GM23248 (cell line): ENCODE measurements at regions not wholly inside any gene's neighbourhood (a gene's known extent, or its start where the extent isn't known, plus 50 kb on each side); places are given as distances from the start of the nearest gene placed in this dataset.

Experiments
- DNase-seq: peaks from one replicate; pipeline ENCODE4 v3.0.0-alpha.2; 2015
- H2AFZ ChIP-seq: fragments of 200-600 bp; sonication (generic); 2 replicates; pipeline ENCODE4 v1.6.1; 2016; ENCODE audit warnings: antibody characterized with exemption
- H3F3A ChIP-seq: fragments of 200-600 bp; sonication (generic); 2 replicates; pipeline ENCODE4 v1.6.1; 2016; ENCODE audit warnings: mild to moderate bottlenecking, antibody characterized with exemption, mixed run types; ENCODE audit not compliant: insufficient read depth
- H3K27ac ChIP-seq: fragments of 200-600 bp; sonication (generic); 2 replicates; pipeline ENCODE4 v1.5.1; 2016; ENCODE audit warnings: mild to moderate bottlenecking
- H3K27me3 ChIP-seq: fragments of 200-600 bp; sonication (generic); replicated peaks from 2 replicates; pipeline ENCODE4 v1.6.1; 2016; ENCODE audit warnings: mild to moderate bottlenecking; ENCODE audit not compliant: insufficient read depth
- H3K36me3 ChIP-seq: fragments of 200-600 bp; sonication (generic); 2 replicates; pipeline ENCODE4 v1.6.1; 2016; ENCODE audit warnings: low read depth, mild to moderate bottlenecking
- H3K4me1 ChIP-seq: fragments of 200-600 bp; sonication (generic); 2 replicates; pipeline ENCODE4 v1.6.1; 2016; ENCODE audit warnings: mild to moderate bottlenecking; ENCODE audit not compliant: insufficient read depth
- H3K4me2 ChIP-seq: fragments of 200-600 bp; sonication (generic); one replicate; pipeline ENCODE4 v1.6.1; 2016; ENCODE audit warnings: mild to moderate bottlenecking; ENCODE audit not compliant: unreplicated experiment
- H3K4me3 ChIP-seq: fragments of 200-600 bp; sonication (generic); 2 replicates; pipeline ENCODE4 v1.5.1; 2016; ENCODE audit warnings: mild to moderate bottlenecking
- H3K79me2 ChIP-seq: fragments of 200-600 bp; sonication (generic); 2 replicates; pipeline ENCODE4 v1.6.1; 2016; ENCODE audit warnings: mild to moderate bottlenecking; ENCODE audit not compliant: insufficient read depth
- H3K9ac ChIP-seq: fragments of 200-600 bp; sonication (generic); 2 replicates; pipeline ENCODE4 v1.6.1; 2016; ENCODE audit warnings: mild to moderate bottlenecking
- H3K9me2 ChIP-seq: fragments of 200-600 bp; sonication (generic); 2 replicates; pipeline ENCODE4 v1.6.1; 2016; ENCODE audit warnings: mixed run types, mild to moderate bottlenecking, moderate library complexity; ENCODE audit not compliant: insufficient read depth
- H3K9me3 ChIP-seq: fragments of 200-600 bp; sonication (generic); one replicate; pipeline ENCODE4 v1.6.1; 2017; ENCODE audit warnings: low read depth
- H4K20me1 ChIP-seq: fragments of 200-600 bp; sonication (generic); 2 replicates; pipeline ENCODE4 v1.6.0; 2016; ENCODE audit not compliant: insufficient read depth
- EZH2 ChIP-seq: fragments of 200-600 bp; sonication (generic); IDR thresholded peaks from 2 replicates; pipeline ENCODE4 v1.6.1; 2018; ENCODE audit warnings: antibody characterized with exemption, mild to moderate bottlenecking; ENCODE audit not compliant: insufficient read depth, poor library complexity, severe bottlenecking
- EZH2phosphoT487 ChIP-seq: fragments of 200-600 bp; sonication (generic); IDR thresholded peaks from 2 replicates; pipeline ENCODE4 v1.6.1; 2018; ENCODE audit warnings: antibody characterized with exemption, moderate library complexity, mild to moderate bottlenecking, low read depth; ENCODE audit not compliant: insufficient read depth
- WGBS, 2 experiments: methylation state at CpG; one replicate each; pipeline ENCODE4 v1.1.6; 2015 to 2017; ENCODE audit warnings: low lambda C conversion rate in 2 of 2, low coverage in 1 of 2; ENCODE audit errors: missing lambda C conversion rate in 2 of 2; 5-methylcytosine and 5-hydroxymethylcytosine counted together
- in situ Hi-C: fragments of 300-500 bp; cut with MboI; formaldehyde crosslinking; loops from 2 replicates; pipeline ENCODE4 v1.15.0; 2020

DNA sequence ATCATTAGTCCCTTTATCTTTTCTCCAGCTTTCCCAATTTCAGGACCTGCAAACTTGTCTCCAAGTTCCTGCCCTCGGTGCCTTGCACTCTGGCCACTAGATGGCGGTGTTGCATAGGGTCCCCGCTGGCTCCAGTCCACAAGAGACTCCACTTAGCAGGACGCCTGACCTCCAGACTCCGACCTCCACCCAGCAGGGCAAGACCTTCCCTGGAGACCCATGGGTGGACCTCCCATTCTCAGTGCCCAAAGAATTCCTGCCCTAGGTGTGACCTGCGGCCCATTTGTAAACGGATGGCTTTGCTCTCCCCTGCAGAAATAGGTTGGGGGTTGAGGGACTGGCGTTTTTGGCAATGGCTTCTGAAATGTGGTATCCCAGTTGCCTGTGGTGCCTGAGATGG, 82.6 kb downstream of the LSM3 start:
- peak; percentile 77 for DNase-seq
- Histone ChIP-seq H3K27ac (no peak overlapping the region), H3K9me2 (no peaks in the 10 kb centered on the region), H3K79me2 (no peaks in the 10 kb centered on the region), H3K9me3 (no peaks in the 10 kb centered on the region), H3K27me3 (no peaks in the 10 kb centered on the region), H3F3A (no peaks in the 10 kb centered on the region), H3K4me3 (no peak overlapping the region), H3K4me1 (peaks cover 7% of the 10 kb centered on the region), H3K36me3 (no peaks in the 10 kb centered on the region), H3K9ac (no peak overlapping the region), H2AFZ (no peak overlapping the region), H3K4me2 (no peak overlapping the region), H4K20me1 (no peaks in the 10 kb centered on the region)
- 23 to 28% methylated on average over 8 of the region's 8 CpGs for WGBS, 2 experiments
- in situ Hi-C loops, result loop anchor here (5.0 kb wide), 1 partner anchor 201 kb away; no protein-coding TSS in a partner anchor
- TF ChIP-seq EZH2phosphoT487, result no peak
- no peak for TF ChIP-seq EZH2

DNA sequence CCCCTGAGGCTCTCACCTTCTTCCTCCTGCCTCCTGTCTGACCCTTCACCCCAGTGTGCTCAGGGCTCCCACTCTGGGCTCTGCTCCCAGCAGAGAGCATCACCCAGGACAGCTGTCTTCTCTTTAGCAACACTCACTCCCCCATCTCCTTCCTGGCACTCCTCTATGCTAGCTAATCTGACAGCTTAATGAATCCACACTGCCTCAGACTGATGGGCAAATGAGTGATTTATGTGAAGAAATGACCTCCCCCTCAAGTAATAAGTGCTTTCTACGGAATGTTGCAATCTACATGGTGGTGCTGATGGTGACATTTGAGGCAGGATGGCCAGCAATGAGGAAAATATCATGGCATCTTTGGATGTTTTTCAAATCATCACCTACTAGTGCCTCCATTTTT, 83.6 kb downstream of the LSM3 start:
- 66 to 76% methylated on average over 1 of the region's 1 CpG for WGBS, 2 experiments
- Histone ChIP-seq H3K4me3 (no peak overlapping the region), H3K79me2 (no peaks in the 10 kb centered on the region), H3K27me3 (no peaks in the 10 kb centered on the region), H3K36me3 (no peaks in the 10 kb centered on the region), H2AFZ (no peak overlapping the region), H3K27ac (no peak overlapping the region), H3K9me3 (no peaks in the 10 kb centered on the region), H3K4me1 (peaks cover 13% of the 10 kb centered on the region), H3F3A (no peaks in the 10 kb centered on the region), H4K20me1 (no peaks in the 10 kb centered on the region), H3K9ac (no peak overlapping the region), H3K4me2 (no peak overlapping the region), H3K9me2 (no peaks in the 10 kb centered on the region)
- DNase-seq, result no peak
- in situ Hi-C loops, result loop anchor here (5.0 kb wide), 1 partner anchor 200 kb away; no protein-coding TSS in a partner anchor
- TF ChIP-seq EZH2phosphoT487 (no peak), EZH2 (no peak)

DNA sequence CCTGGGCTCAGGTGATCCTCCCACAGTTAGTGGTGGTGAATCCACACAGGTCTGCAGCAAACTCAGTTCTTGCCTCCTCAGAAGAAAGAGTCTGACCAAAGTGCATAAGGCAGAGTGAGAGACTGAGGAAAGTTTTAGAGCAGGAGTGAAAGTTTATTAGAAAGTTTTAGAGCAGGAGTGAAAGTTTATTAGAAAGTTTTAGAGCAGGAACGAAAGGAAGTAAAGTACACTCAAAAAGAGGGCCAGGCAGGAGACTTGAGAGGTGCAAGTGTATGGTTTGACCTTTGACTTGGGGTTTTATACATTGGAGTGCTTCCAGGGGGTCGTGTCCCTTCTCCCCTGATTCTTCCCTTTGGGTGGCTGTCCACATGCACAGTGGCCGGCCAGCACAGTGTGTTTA, 84.2 kb downstream of the LSM3 start:
- no peaks in the 10 kb centered on the region for H3K79me2 ChIP-seq
- H3K4me1 ChIP-seq, result peaks cover 13% of the 10 kb centered on the region
- no peak overlapping the region for H3K9ac ChIP-seq
- H3K9me2 ChIP-seq, result no peaks in the 10 kb centered on the region
- TF ChIP-seq EZH2 (no peak), EZH2phosphoT487 (no peak)
- in situ Hi-C loops, result loop anchor here (5.0 kb wide), 1 partner anchor 199 kb away; no protein-coding TSS in a partner anchor
- no peaks in the 10 kb centered on the region for H4K20me1 ChIP-seq
- no peaks in the 10 kb centered on the region for H3F3A ChIP-seq
- no peaks in the 10 kb centered on the region for H3K9me3 ChIP-seq
- H3K27me3 ChIP-seq, result no peaks in the 10 kb centered on the region
- DNase-seq, result no peak
- WGBS, 2 experiments, result 61% methylated on average over 3 of the region's 3 CpGs
- H3K4me2 ChIP-seq, result no peak overlapping the region
- no peak overlapping the region for H2AFZ ChIP-seq
- no peaks in the 10 kb centered on the region for H3K36me3 ChIP-seq
- no peak overlapping the region for H3K27ac ChIP-seq
- no peak overlapping the region for H3K4me3 ChIP-seq

DNA sequence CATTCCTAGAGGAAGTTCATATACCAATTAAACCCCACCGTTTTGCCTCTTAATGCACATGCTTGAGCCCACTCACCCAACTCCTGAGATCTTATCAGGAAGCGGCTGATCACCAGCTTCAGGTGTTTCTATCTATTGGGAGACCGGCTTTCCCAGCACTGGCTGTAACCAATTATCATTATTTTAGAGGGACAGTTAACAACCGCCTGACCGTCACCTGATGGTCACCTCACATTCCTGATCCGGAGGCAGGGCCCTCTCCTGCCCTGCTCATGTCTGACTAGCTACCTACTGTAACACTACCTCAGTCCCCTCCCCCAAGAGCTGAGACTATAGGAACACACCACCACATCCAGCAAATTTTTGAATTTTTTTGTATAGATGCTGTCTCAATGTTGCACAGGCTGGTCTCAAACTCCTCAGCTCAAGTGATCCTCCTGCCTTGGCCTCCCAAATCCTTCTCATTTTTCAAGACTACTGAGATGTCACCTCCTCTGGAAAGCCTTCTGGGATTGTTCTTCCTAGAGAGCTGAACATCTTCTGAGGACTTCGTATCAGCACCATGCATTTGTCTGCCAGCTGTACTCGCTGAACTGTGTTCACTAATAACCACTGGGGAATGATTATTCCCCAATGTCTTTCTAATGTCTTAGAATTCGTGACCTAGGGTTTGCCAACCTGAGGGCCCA, 84.8 kb downstream of the LSM3 start:
- Histone ChIP-seq H3K36me3 (no peaks in the 10 kb centered on the region), H3K27ac (no peak overlapping the region), H2AFZ (no peak overlapping the region), H3F3A (no peaks in the 10 kb centered on the region), H3K27me3 (no peaks in the 10 kb centered on the region), H3K9me3 (no peaks in the 10 kb centered on the region), H4K20me1 (no peaks in the 10 kb centered on the region), H3K9ac (no peak overlapping the region), H3K4me3 (no peak overlapping the region), H3K79me2 (no peaks in the 10 kb centered on the region), H3K4me1 (peaks cover 13% of the 10 kb centered on the region), H3K9me2 (no peaks in the 10 kb centered on the region), H3K4me2 (no peak overlapping the region)
- no peak for DNase-seq
- WGBS, 2 experiments, result 74 to 75% methylated on average over 9 of the region's 9 CpGs
- TF ChIP-seq EZH2, result no peak
- in situ Hi-C loops, result loop anchor here (5.0 kb wide), 1 partner anchor 199 kb away; no protein-coding TSS in a partner anchor
